ENCODE measurements at regions not wholly inside any gene's neighbourhood (a gene's known extent, or its start where the extent isn't known, plus 50 kb on each side); places are given as distances from the start of the nearest gene placed in this dataset.

- DNase-seq = no peak
Observed at GRCh38 chr12:92614001-92614400, 88.8 kb upstream of the PLEKHG7 start.

GRCh38 chr12:92612611-92613010, 90.2 kb upstream of the PLEKHG7 start:
- peak; percentile 38 for DNase-seq

GRCh38 chr12:92608151-92609091, 94.4 kb upstream of the PLEKHG7 start:
- peak; percentile 12 for DNase-seq

GRCh38 chr12:92606956-92607355, 95.8 kb upstream of the PLEKHG7 start:
- DNase-seq = no peak

GRCh38 chr12:92605621-92606170, 97.1 kb upstream of the PLEKHG7 start:
- no peak for DNase-seq

- DNase-seq = no peak
Observed at GRCh38 chr12:92604786-92605185, 98.0 kb upstream of the PLEKHG7 start.

GRCh38 chr12:92603741-92604432, 98.9 kb upstream of the PLEKHG7 start:
- no peak for DNase-seq

- DNase-seq = no peak
Observed at GRCh38 chr12:92602930-92603623, 99.7 kb upstream of the PLEKHG7 start.

GRCh38 chr12:92602476-92602875, 100.3 kb upstream of the PLEKHG7 start:
- no peak for DNase-seq

GRCh38 chr12:92601680-92602079, 101.1 kb upstream of the PLEKHG7 start:
- DNase-seq = no peak

- DNase-seq = no peak
Observed at GRCh38 chr12:92601176-92601575, 101.6 kb upstream of the PLEKHG7 start.

GRCh38 chr12:92600052-92600451, 102.7 kb upstream of the PLEKHG7 start:
- DNase-seq = no peak

GRCh38 chr12:92597997-92598396, 104.8 kb upstream of the PLEKHG7 start:
- no peak for DNase-seq

GRCh38 chr12:92597118-92597517, 105.7 kb upstream of the PLEKHG7 start:
- DNase-seq = no peak

GRCh38 chr12:92596383-92596782, 106.4 kb upstream of the PLEKHG7 start:
- DNase-seq = no peak

- DNase-seq = no peak
Observed at GRCh38 chr12:92595663-92596062, 107.1 kb upstream of the PLEKHG7 start.

- DNase-seq = peak; percentile 91
Observed at GRCh38 chr12:92593734-92594402, 108.9 kb upstream of the PLEKHG7 start.

GRCh38 chr12:92585115-92585727, 117.6 kb upstream of the PLEKHG7 start:
- DNase-seq = no peak

- no peak for DNase-seq
Observed at GRCh38 chr12:92583910-92584309, 118.9 kb upstream of the PLEKHG7 start.

GRCh38 chr12:92582893-92583292, 119.9 kb upstream of the PLEKHG7 start:
- no peak for DNase-seq

- no peak for DNase-seq
Observed at GRCh38 chr12:92582475-92582874, 120.3 kb upstream of the PLEKHG7 start.

- no peak for DNase-seq
Observed at GRCh38 chr12:92581604-92582003, 121.2 kb upstream of the PLEKHG7 start.

Measured in activated CD4-positive, alpha-beta T cell treated with anti-CD3 and anti-CD28 coated beads, Interleukin-10, Interleukin-2, amounts not matched to agents 100 ng/mL and 50 ng/mL, durations not matched to agents 16 hours and 8 hours (primary cell).